GM19455 (cell line): ENCODE measurements at regions not wholly inside any gene's neighbourhood (a gene's known extent, or its start where the extent isn't known, plus 50 kb on each side); places are given as distances from the start of the nearest gene placed in this dataset.

Experiments
- ATAC-seq: cut with Tn5 transposase; IDR thresholded peaks from one replicate; pipeline ENCODE4 v1.9.1; 2021; ENCODE audit not compliant: unreplicated experiment

DNA sequence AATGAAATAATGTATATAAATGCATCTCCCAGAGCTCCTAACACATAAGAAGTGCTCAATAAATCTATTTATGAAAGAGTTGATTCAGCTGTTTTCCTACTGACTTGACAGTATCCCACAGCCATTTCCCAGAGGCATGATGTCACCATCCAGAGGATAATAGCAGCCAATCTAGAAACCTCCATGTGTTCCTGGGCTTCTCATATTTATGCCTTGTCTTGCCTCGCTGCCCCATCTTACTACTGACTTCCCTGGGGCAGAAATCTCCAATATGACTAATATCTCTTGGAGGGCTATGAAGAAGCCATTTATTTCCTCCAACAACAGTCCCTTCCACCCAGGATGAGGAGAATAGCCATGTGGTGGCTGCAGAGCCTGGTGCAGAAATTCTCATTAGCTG, 115.4 kb upstream of the NAV2 start:
- ATAC-seq, result no peak

DNA sequence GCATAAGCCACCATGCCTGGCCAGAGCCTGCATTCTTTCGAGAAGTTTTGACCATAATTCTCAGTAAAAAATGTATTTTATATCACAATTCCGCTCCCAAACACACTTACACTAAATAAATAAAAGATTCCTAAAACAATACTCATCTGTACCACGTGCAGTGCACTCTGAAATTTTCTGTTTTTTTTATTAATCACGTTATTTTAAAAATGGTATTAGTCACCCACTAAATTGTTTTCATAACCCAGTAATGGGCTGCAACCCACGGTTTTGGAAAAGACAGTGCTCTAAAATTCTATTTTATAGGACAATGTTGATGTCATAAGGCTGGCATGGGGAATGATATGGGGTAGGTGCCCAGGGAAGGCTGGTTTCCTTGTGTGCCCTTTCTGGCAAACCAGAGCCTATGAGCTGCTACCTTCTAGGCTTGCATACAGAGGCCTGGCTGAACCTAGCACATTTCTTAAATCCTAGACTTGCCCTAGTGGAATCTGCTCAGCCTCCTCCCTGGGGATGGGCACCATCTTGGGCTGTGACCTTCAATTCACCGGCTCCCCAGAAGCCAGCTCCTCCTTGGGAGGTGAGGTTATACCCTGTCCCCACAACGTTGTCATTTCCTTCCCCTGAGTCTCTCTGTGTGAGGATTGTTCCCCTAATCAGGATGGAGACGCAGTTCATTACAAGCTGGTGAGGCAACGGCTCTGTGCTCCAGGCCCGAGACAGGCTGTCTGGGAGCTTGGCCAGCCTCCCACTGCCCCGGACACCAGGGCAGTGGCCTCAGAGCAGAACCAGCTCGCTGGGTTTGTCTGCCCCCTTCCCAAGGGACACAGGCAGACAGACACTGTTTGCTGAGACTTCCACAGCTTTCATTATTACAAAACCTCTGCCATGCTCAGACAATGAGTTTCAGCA, 116.5 kb upstream of the NAV2 start:
- no peak for ATAC-seq

DNA sequence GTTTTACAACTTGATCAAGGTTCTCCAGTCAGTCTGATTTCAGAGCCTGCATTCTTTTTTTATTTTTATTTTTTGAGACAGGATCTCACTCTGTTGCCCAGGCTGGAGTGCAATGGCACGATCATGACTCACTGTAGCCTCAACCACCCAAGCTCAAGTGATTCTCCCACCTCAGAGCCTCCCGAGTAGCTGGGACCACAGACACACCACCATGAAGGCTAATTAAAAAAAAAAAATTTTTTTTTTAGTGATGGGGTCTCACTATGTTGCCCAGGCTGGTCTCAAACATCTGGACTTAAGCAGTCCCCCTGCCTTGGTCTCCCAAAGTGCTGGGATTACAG, 117.2 kb upstream of the NAV2 start:
- no peak for ATAC-seq

DNA sequence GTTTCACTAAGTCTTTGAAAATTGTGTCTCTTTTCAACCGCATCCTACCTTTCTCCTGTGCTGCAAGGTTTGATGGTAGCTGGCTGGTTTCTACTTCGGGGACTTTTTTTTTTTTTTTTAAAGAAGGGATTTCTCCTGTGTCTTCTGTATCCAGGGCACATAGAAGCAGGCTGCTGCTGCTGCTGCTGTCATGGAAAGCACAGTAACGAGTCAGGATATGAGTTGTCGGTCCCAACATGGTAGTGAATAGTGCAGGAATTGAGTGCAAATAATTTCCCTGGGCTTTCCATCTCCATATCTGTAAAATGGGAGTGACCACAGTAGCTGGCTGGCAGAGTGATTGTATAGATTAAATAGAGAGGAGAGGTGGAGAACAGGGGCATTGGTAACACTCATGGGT, 118.3 kb upstream of the NAV2 start:
- ATAC-seq, result no peak

DNA sequence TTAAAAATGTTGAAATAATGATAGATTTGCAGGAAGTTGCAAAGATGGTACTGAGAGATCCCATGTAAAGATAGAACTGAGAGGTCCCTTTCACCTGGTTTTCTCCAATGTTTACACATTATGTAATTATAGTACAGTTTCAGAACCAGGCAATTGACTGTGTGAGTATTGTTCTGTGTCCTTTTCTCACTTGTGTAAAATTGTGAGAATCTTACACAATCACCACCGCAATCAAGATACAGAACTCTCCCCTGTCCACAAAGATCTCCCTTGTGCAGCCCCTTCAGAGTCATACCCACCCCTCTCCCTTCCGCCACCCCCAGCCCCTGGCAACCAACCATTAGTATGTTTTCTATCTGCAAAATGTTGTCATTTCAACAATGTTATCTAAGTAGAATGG, 119.8 kb upstream of the NAV2 start:
- no peak for ATAC-seq

DNA sequence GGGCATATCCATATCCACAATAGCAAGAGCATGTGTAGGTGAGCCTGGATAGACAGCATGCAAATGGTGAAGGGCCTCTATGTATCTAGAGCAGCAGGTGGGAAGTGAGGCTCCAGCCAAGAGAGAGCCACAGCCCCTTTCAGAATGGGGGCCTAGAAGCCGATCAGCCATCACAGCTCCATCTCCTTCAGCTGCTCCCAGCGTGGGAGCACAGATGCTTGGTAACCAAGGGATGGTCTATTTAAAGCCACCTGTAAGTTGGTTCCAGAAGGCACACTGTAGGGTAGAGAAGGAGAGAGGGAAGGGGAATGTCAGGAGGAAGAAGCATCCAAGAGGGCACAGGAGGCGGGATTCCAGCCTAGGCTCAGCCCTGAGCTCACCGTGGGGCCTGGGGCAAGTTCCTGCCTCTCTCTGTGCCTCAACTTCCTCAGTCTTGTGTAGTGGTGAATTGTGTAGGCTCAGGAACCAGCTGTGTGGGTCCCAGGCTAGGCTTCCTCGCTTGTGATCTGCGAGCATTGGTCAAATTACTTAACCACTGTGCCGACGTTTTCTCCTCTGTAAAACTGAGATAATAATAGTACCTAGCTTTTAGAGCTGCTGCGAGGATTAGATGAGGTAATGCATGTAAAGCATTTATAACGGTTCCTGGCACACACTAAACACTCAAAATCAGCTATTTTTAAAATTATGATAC, 122.9 kb upstream of the NAV2 start:
- ATAC-seq, result no peak

DNA sequence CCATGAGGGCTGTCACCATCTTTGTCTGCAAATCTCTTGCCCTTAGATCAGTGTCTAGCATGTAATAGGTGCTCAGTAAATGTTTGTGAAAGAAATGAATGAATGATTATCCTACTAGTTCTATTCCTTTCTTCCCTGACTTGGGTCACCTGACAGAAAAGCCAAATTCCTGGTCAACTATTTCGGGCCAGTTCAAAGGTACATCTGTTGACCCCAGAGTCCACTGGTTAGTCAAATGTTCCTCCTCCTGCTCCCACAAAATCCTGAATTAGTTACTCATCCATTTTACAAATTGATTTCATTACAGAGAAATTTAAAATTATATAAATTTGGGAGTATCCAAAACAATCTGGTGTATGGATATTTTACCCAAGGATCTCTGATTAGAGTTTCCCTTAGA, 124.7 kb upstream of the NAV2 start:
- no peak for ATAC-seq

DNA sequence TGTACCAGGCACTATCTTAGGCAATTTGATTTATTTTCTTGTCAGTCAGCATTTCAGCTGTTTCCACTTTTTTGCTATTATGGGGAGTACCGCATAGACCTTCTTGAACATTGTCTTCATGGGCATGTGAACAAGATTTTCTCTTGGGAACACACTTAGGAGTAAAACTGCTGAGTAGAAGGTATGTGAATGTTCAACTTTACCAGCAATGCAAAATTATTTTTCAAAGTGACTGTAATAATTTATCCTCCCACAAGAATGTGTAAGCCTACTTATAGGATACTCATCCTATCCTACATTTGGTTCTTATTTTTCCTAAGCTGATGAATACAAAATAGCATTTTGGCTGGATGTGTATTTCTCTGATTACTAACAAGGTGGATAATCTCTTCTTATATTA, 132.0 kb upstream of the NAV2 start:
- no peak for ATAC-seq

DNA sequence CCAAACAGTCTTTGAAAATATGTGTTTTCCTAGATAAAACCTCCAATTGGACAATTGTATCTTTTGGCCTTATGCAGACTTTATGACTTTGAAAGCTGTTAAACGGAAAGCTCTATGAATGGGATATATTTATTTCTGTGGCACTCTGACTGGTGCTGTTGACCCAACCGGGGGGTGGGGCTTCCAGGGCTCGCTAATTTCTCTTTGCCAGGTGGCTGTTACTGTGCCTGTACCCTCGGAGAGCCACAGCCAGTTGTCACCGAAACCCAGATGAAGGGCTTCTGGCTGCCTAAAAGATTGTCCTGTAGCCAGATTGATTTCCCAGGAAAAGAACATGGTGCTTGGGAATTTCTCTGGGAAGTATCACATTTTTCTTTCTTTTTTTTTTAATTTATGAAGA, 132.7 kb upstream of the NAV2 start:
- no peak for ATAC-seq

DNA sequence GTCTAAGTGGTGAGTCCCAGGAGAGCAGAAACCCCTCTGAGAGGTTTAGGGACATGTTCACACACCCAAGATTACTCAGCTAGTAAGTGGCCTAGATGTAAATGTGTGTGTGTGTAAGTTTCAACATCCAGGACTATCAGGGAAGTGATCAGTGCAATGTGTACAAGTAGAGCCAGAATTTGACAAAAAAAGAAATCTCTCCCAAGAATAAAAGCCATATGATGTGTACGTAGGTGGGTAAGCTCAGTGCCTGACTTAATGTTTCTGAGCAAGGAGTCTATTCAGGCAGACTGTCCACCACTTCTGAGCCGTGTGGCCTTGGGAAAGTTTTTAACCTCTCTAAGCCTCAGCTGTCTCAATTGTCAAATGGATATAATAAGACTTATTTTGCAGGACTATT, 133.8 kb upstream of the NAV2 start:
- no peak for ATAC-seq

DNA sequence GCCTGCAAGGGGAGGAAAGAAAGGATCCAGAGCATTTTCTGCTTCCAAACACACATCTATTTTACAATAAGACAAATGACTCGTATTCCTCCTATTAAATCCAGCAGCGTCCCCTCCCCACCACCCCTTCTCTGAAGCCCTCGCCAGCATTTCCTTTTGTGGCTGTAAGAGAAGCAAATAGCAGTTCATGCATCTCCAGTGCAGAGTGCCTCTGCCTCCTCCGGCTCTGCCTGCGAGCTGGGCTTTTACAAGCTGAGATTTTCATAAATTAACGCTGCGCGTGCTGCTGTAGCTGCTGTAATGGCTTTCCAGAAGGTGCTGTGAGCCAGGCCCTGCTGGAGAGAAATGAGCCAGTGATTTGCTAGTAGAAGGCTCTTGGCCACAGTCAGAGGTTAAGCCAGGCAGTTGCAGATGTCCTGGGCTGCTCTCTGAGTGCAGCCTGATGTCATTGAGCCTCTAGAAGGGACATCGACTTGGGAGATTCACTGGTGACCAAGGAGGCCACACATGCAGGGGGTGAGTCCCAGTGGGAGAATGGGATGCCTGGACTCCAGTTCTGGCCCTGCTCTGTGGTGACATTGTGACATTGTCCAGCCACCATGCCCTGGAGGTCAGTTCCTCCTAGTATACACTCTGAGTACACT, 134.5 kb upstream of the NAV2 start:
- ATAC-seq, result no peak

DNA sequence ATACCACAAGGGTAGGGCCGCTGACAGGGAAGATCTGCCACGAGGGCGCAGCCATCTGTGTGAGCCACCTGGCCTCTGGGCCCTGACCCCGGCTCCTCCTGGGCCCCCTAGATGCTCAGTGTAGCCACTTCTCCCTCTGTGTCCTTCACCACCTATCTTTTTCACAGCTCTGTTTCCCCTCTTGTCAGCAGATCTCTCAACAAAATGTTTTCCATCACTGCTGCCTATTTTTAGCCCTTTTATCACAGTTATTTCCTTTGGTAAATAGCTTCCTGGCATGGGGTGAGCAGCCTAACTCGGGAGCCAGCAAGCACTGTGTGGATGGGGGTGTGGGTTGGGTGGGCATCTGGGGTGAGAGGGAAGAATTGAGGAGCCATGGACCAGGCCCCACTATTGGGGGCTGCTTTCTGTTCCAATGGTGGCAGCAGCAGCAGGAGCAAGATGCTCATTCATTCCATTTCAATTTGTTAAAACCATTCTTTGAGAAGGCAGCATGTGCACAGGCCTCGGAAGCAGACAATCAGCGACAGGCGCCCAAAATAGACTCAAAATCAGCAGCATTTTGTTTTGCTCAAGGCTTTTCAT, 135.2 kb upstream of the NAV2 start:
- no peak for ATAC-seq

DNA sequence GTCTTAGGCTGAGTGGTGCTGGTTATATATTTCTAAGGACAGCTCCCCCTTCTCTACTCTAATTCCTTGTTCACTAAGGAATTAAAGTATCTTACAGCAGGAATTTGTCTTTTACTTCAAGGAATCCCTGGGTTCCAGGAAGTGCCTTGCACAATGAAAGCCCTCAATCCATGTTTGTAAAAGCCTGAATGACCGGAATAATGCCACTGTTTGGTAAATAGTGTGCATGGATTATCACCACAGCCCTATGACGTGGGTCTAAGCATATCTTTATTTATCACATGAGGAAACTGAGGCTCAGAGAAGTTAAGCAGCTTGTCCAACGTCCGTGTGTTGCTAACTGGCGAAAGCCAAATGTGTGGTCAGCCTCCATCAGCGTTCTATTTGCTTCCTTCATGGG, 135.7 kb upstream of the NAV2 start:
- ATAC-seq, result no peak

DNA sequence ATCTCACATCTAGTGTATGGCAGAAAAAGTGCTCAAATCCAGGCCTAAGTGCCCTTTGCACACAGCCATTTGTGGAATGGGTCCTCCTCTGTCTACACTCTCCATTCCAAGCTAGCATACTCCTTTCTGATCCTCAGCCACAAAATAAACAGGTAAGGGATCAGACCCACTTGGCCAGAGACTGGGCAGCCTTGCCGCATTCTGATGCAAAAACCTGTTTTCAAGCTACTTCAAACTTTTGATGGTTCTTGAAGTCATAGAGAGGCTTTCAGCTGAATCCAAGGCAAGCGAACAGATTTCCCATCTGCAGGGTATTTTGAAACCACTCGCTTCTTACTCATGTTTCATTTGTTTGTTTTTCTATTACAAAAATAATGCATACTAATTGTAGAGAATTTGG, 136.6 kb upstream of the NAV2 start:
- no peak for ATAC-seq

DNA sequence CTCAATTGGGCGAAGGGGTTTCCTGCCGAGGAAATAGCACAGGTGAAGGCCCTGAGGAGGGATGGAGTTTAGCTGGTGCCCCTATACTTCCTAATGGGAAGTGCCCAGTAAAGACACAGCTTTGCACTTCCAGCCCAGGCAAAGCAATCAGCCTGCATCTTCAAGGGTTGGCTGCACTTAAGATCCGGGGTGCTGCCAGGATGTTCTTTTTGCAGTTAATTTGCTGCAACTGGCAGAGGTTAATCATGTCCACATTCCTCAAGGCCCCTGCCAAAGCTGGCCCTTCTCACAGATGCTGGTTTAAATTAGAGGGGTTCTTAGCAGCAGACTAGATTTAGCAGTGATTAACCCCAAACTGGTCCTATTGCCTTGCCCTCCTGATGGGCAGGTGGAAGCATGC, 137.7 kb upstream of the NAV2 start:
- no peak for ATAC-seq

DNA sequence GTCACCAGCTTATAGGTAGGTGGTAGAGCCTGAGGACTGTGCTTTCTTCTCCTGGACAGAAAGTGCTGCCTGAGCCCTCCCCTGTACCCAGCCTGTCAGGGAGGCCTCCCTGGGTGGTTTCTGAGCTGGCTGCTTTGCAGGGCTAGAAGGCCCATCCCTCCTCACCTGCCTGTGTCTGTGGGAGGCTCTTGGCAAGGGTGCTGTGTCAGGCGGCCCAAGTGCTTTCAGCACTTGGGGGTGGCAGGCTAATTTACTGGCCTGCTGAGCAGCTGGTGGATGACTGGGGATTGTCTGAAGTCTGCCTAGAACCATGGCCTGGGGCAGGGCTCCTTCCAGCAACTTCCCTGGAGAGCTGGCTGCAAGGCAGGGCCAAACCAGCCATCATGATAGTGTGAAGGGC, 139.0 kb upstream of the NAV2 start:
- no peak for ATAC-seq

DNA sequence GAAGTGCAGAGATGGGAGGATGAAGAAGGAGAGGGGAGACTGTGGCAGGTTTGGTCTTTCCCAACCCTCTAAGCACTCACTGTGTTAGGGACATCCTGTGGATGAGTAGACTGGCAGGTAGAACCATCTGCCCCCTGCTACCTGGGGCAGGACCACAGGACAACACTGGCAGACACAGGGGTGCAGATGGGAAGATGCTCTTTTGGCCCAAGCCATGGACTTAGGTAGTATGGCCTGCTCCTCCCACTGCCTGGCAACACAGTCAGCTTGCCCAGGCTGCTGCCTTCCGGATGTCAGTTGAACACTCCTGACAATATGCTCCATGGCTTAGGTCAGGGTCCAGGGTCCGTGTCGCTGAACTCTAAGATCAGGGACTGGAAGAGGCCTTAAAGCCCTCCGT, 140.7 kb upstream of the NAV2 start:
- ATAC-seq, result no peak

DNA sequence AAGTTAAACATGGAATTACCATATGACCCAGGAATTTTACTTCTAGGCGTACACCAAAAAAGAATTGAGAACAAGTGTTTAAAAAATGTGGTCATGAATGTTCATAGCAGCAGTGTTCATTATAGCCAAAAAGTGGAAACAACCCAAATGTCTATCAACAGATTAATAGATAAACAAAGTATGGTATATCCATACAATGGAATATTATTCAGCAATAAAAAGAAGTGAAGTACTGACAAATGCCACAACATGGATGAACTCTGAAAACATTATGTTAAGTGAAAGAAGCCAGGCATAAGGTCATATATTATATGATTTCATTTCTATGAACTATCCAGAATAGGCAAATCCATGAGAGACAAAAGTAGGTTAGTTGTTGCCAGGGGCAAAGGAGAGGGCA, 141.7 kb upstream of the NAV2 start:
- ATAC-seq, result no peak

DNA sequence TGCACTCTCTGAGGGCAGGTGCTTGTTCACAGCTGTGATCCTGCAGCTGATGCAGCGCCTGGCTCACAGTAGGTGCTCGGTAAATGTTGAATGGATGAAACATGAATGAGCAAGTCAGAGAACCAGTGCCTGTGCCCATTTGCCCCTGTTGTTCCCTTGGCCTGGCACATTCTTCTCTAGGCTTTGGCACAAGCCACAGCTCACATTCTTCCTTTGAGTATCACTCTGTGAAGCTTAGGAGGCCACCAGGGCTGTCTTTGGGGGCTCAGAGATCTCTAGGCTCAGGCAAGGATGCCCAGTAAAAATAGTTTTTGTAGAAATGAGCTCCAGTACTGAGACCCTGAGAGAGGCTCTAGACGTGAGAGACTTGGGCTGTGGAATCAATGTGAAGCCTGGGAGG, 144.6 kb upstream of the NAV2 start:
- ATAC-seq, result no peak

DNA sequence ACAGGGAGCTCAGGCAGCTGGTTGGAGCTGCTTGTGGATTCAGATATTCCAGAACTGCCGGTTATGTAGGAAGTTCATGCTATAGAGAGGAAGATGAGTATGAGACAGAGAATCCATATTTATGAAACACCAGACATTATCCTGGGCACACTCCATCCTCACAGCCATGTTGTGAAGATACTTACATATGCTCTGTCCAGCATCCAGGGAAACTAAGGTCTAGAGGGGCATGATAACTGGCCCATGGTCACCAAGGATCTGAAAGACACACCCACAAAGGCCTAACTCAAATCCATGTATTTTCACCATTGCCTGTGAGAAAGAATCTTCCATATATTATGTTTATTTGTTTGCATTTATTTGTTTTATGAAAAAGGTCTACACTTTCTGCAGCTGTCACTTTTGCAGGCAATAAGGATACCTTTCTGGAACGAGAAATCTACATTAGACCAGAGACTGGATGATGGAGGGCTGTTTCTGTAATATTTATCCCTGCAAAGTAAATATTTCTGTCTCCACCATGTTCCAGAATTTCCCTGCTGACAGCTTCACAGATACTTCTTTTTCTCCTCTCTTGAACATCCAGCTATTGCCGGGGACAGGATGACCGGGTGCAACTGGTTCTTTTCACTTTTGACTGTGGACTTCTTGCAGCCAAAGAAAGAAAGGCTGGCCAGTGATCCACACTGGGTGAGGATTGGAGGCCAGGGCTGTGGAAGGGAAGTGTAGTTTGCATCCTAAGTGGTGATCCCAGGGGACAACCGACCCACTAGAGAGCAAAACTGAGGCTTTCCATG, 145.9 kb upstream of the NAV2 start:
- ATAC-seq, result no peak

DNA sequence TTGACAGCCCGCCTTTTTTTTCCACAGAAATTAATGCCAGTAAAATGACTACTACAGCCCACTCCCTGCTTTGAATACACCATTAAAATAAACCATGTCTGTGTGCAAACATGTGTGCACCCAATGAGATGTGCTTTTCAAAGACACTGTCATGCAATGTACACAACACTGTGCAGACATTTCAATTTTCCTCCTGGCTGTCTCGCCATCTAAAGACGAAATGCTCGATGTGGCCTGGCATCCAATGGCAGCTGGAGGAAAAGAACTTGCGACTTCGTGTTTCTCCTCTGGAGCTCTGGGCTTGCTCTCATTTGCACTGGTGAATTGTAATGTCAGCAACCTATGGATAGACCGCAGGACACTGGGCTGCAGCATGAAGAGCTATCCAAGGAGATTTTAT, 147.0 kb upstream of the NAV2 start:
- no peak for ATAC-seq
